GM19452 (cell line): ENCODE measurements at regions not wholly inside any gene's neighbourhood (a gene's known extent, or its start where the extent isn't known, plus 50 kb on each side); places are given as distances from the start of the nearest gene placed in this dataset.
"Not testable (repeated sequence)": the region's sequence is repeated elsewhere in the genome, so short reads cannot be mapped to it uniquely, and the experiment has no call there.

ENCODE experiments used
- ATAC-seq: cut with Tn5 transposase; IDR thresholded peaks from one replicate; pipeline ENCODE4 v1.9.1; 2021; ENCODE audit not compliant: unreplicated experiment

GRCh38 chr12:65675141-65675621 lies 149.1 kb upstream of the HMGA2 start:
- no peak for ATAC-seq

- ATAC-seq: not testable (repeated sequence)
These were observed 146.1 kb upstream of the HMGA2 start for GRCh38 chr12:65678172-65678571.

GRCh38 chr12:65681226-65681625 lies 143.1 kb upstream of the HMGA2 start:
- ATAC-seq: no peak

GRCh38 chr12:65682112-65682511 lies 142.2 kb upstream of the HMGA2 start:
- ATAC-seq: no peak

GRCh38 chr12:65684906-65685305 lies 139.4 kb upstream of the HMGA2 start:
- ATAC-seq: no peak

GRCh38 chr12:65685514-65685913 lies 138.8 kb upstream of the HMGA2 start:
- no peak for ATAC-seq

- no peak for ATAC-seq
These were observed 134.8 kb upstream of the HMGA2 start for GRCh38 chr12:65689508-65689907.

GRCh38 chr12:65690477-65690876 lies 133.8 kb upstream of the HMGA2 start:
- ATAC-seq: no peak

- no peak for ATAC-seq
These were observed 130.2 kb upstream of the HMGA2 start for GRCh38 chr12:65694130-65694529.

- no peak for ATAC-seq
These were observed 129.0 kb upstream of the HMGA2 start for GRCh38 chr12:65695113-65695865.

- ATAC-seq: no peak
These were observed 128.1 kb upstream of the HMGA2 start for GRCh38 chr12:65696227-65696626.

- no peak for ATAC-seq
These were observed 125.0 kb upstream of the HMGA2 start for GRCh38 chr12:65699251-65699650.

- no peak for ATAC-seq
These were observed 121.1 kb upstream of the HMGA2 start for GRCh38 chr12:65703176-65703575.

GRCh38 chr12:65705380-65705876 lies 118.9 kb upstream of the HMGA2 start:
- ATAC-seq: no peak

GRCh38 chr12:65707051-65707450 lies 117.2 kb upstream of the HMGA2 start:
- ATAC-seq: no peak

GRCh38 chr12:65712260-65713004 lies 111.9 kb upstream of the HMGA2 start:
- ATAC-seq: no peak

- ATAC-seq: no peak
These were observed 108.3 kb upstream of the HMGA2 start for GRCh38 chr12:65715961-65716360.

- no peak for ATAC-seq
These were observed 103.8 kb upstream of the HMGA2 start for GRCh38 chr12:65720136-65721130.

GRCh38 chr12:65721541-65722190 lies 102.6 kb upstream of the HMGA2 start:
- no peak for ATAC-seq

GRCh38 chr12:65725376-65725775 lies 98.9 kb upstream of the HMGA2 start:
- ATAC-seq: no peak
